ENCODE measurements at regions not wholly inside any gene's neighbourhood (a gene's known extent, or its start where the extent isn't known, plus 50 kb on each side); places are given as distances from the start of the nearest gene placed in this dataset.

- TF ChIP-seq CTCF (IDR thresholded peaks at IDR 0.05; ENCODE audit: insufficient read depth, low read length, poor library complexity, severe bottlenecking), result no peak
- no peak overlapping the region for H3K4me3 ChIP-seq (ENCODE audit: low read depth, low read length)
- no peaks in the 10 kb centered on the region for H3K27me3 ChIP-seq (ENCODE audit: control insufficient read depth, insufficient read depth, low read length)
- no peak for DNase-seq (ENCODE audit: low read depth)
- H3K36me3 ChIP-seq (ENCODE audit: control insufficient read depth, insufficient read depth, low read length), result no peaks in the 10 kb centered on the region
These were observed 234.3 kb downstream of the TLE4 start for GRCh38 chr9:79806086-79806485.

GRCh38 chr9:79801459-79801858 is 229.7 kb downstream of the TLE4 start:
- Histone ChIP-seq H3K27me3 (ENCODE audit: control insufficient read depth, insufficient read depth, low read length) (no peaks in the 10 kb centered on the region), H3K4me3 (ENCODE audit: low read depth, low read length) (no peak overlapping the region), H3K36me3 (ENCODE audit: control insufficient read depth, insufficient read depth, low read length) (no peaks in the 10 kb centered on the region)
- TF ChIP-seq CTCF (IDR thresholded peaks at IDR 0.05; ENCODE audit: insufficient read depth, low read length, poor library complexity, severe bottlenecking), result no peak
- no peak for DNase-seq (ENCODE audit: low read depth)

GRCh38 chr9:79800578-79800977 is 228.8 kb downstream of the TLE4 start:
- Histone ChIP-seq H3K27me3 (ENCODE audit: control insufficient read depth, insufficient read depth, low read length) (no peaks in the 10 kb centered on the region), H3K36me3 (ENCODE audit: control insufficient read depth, insufficient read depth, low read length) (no peaks in the 10 kb centered on the region), H3K4me3 (ENCODE audit: low read depth, low read length) (no peak overlapping the region)
- DNase-seq (ENCODE audit: low read depth), result no peak
- no peak for TF ChIP-seq CTCF (IDR thresholded peaks at IDR 0.05; ENCODE audit: insufficient read depth, low read length, poor library complexity, severe bottlenecking)

- DNase-seq (ENCODE audit: low read depth), result no peak
- H3K27me3 ChIP-seq (ENCODE audit: control insufficient read depth, insufficient read depth, low read length), result no peaks in the 10 kb centered on the region
- no peaks in the 10 kb centered on the region for H3K36me3 ChIP-seq (ENCODE audit: control insufficient read depth, insufficient read depth, low read length)
- TF ChIP-seq CTCF (IDR thresholded peaks at IDR 0.05; ENCODE audit: insufficient read depth, low read length, poor library complexity, severe bottlenecking), result no peak
- H3K4me3 ChIP-seq (ENCODE audit: low read depth, low read length), result no peak overlapping the region
These were observed 228.0 kb downstream of the TLE4 start for GRCh38 chr9:79799691-79800335.

GRCh38 chr9:79798450-79798849 is 226.7 kb downstream of the TLE4 start:
- H3K27me3 ChIP-seq (ENCODE audit: control insufficient read depth, insufficient read depth, low read length), result no peaks in the 10 kb centered on the region
- no peaks in the 10 kb centered on the region for H3K36me3 ChIP-seq (ENCODE audit: control insufficient read depth, insufficient read depth, low read length)
- TF ChIP-seq CTCF (IDR thresholded peaks at IDR 0.05; ENCODE audit: insufficient read depth, low read length, poor library complexity, severe bottlenecking), result no peak
- no peak overlapping the region for H3K4me3 ChIP-seq (ENCODE audit: low read depth, low read length)
- no peak for DNase-seq (ENCODE audit: low read depth)

GRCh38 chr9:79796411-79796810 is 224.6 kb downstream of the TLE4 start:
- H3K36me3 ChIP-seq (ENCODE audit: control insufficient read depth, insufficient read depth, low read length), result no peaks in the 10 kb centered on the region
- no peak for TF ChIP-seq CTCF (IDR thresholded peaks at IDR 0.05; ENCODE audit: insufficient read depth, low read length, poor library complexity, severe bottlenecking)
- no peak overlapping the region for H3K4me3 ChIP-seq (ENCODE audit: low read depth, low read length)
- DNase-seq (ENCODE audit: low read depth), result no peak
- no peaks in the 10 kb centered on the region for H3K27me3 ChIP-seq (ENCODE audit: control insufficient read depth, insufficient read depth, low read length)

All from kidney epithelial cell (primary cell).